AG09319 (cell line): ENCODE measurements at regions not wholly inside any gene's neighbourhood (a gene's known extent, or its start where the extent isn't known, plus 50 kb on each side); places are given as distances from the start of the nearest gene placed in this dataset.

ENCODE experiments used
- DNase-seq: peaks from one replicate; pipeline ENCODE4 v3.0.0-alpha.2; 2010; ENCODE audit warnings: low read depth; ENCODE audit errors: extremely low read depth
- TF ChIP-seq, protein P1 (sequence below): IDR thresholded peaks from 2 replicates; pipeline ENCODE4 v1.5.1; 2011; ENCODE audit warnings: low read depth, mild to moderate bottlenecking, inconsistent platforms, low read length, moderate library complexity

DNA sequence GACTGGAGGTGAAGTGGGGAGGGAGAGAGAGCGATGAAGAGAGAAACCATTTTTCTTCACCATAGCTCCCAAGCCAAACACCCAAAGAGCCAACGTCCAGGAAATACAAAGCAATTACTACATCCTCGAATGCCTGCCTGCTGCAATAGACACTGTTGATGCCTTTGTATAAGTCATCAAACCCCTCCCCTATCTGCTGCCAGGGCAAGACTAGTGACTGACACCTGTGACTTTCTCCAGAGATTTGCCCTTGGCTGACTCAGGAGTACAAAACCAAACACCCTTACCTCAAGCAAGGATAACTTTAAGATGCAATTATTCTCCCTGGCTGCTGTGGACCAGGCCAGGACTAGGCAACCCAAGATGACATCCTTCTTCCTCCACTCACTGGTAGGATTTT is 81.8 kb upstream of the RASA1 start:
- TF ChIP-seq, protein P1, sequence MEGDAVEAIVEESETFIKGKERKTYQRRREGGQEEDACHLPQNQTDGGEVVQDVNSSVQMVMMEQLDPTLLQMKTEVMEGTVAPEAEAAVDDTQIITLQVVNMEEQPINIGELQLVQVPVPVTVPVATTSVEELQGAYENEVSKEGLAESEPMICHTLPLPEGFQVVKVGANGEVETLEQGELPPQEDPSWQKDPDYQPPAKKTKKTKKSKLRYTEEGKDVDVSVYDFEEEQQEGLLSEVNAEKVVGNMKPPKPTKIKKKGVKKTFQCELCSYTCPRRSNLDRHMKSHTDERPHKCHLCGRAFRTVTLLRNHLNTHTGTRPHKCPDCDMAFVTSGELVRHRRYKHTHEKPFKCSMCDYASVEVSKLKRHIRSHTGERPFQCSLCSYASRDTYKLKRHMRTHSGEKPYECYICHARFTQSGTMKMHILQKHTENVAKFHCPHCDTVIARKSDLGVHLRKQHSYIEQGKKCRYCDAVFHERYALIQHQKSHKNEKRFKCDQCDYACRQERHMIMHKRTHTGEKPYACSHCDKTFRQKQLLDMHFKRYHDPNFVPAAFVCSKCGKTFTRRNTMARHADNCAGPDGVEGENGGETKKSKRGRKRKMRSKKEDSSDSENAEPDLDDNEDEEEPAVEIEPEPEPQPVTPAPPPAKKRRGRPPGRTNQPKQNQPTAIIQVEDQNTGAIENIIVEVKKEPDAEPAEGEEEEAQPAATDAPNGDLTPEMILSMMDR = no peak

DNA sequence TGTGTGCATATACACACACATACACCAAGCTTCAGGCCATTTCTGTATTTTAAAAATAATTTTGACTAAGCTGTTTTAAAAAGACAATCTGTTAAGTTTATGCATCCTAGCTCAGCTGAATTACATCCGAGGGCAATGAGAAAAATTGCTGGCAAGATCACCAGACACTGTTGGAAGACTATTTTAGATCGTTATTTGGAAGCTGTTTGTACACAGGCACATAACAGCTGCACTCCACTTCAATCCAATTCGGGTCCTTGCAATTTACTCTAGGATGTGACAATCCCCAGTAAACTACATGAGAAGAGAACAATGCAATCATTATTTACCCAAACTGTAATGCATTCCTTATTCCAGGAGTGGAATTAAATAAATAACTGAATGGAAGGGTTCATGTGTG is 79.3 kb upstream of the RASA1 start:
- DNase-seq = no peak
- TF ChIP-seq, protein P1 = no peak

More for the DNA sequence above, 81.8 kb upstream of the RASA1 start:
- DNase-seq = no peak

DNA sequence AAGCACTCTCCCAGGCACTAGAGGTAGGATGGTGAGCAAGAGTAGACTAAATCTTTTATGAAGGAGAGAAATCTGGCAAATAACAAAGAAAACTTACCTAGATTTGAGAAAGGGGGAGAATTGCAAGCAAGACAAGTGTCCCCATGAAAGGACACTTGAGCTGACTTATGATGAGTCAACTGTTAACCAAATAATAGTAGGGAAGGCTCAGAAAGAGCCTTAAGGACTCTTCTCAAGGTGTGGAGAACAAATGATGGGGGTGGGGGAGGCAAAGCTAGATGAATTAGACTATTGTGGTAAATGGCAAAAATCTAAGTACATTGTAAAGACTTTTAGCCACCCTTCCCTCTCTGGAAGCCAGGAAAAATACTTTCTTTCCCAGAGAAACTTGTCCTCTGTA is 77.6 kb upstream of the RASA1 start:
- TF ChIP-seq, protein P1 = no peak
- no peak for DNase-seq

DNA sequence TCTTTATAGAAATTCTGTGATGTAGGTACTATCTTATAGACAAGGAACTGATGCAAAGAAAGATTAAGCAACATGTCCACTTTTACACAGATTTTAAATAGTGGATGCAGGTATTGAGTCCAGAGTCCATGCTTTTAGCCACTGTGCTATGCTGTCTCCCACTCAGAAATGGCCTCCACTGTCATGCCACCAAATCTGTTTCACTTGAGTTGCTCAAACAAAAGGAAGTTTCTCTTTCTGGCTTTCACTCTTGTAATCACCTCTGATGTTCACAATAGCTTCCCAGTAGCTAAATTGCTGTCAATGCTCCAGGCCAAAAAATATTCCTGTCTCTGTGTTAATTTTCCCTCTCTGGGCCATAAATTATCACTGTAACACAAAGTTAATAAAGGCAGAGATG is 77.0 kb upstream of the RASA1 start:
- no peak for DNase-seq
- TF ChIP-seq, protein P1 = no peak

DNA sequence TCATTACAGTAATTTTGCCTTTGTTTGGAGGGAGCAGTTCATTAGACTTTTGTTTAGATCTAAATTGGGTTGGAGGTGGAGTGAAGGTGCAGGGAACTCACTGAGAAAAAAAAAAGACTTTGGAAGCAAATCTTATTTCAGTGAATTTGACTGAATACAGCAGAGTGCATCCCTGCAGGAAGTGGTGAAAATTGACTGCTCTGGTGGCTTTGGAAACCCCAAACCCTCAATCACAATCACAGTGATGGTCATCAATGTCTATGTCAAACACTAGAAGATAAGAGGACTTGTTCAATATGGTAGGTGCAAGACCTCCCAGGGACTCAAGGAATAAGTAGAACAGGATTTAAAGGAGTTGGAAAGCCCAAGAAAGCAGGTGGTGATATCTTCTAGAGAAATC is 76.0 kb upstream of the RASA1 start:
- no peak for DNase-seq
- TF ChIP-seq, protein P1 = no peak

DNA sequence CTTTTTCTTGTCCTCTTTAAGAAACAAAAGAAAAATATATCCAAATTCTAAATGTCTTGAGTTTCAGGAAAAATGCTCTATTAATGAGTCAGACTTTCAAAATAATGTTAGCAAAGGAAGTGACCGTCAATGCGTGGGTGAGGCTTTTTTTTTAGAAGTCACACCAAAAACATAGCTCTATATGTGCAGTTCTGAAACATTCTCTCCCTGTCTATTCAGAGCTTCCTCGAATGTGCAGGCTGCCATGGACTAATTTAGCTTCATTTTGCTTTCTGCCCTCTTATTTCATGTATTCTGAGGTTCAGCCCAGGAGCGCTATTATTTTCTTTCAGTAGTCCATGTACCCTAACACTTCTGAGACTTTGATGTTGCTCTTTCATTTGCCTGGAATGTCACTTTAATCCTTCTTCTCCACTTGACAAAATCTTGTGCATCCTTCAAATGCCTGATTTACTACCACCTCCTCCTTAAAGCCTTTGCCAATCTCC is 72.5 kb upstream of the RASA1 start:
- peak; percentile 18 for DNase-seq

DNA sequence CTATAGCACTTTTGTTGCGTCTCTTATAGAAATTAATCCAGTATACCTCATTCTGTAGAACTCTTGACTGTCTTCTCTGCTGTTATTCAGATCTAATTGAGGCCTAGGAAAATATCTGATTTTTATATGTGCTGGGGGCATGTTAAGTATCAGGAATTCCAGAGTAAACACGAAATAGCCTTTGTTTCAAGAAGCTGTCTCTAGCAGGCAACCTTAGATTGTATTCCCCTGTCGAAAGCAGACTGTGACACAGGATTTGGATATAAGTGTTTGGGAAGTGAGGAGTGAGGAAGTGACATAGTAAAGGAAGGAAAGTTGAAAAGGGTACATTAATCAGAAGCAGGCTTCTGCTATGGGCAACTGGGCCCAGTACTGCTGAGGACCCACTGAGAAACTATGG is 72.1 kb upstream of the RASA1 start:
- DNase-seq = no peak

More for the DNA sequence above, 72.5 kb upstream of the RASA1 start:
- TF ChIP-seq, protein P1 = no peak

More for the DNA sequence above, 72.1 kb upstream of the RASA1 start:
- TF ChIP-seq, protein P1 = no peak
